HepG2 (cell line): ENCODE measurements at regions not wholly inside any gene's neighbourhood (a gene's known extent, or its start where the extent isn't known, plus 50 kb on each side); places are given as distances from the start of the nearest gene placed in this dataset.
A peak's percentile ranks its signal among the peaks of the same experiment; 100 is the strongest.

Experiments used
- ELF3 ChIP-seq: IDR thresholded peaks from 2 replicates; pipeline ENCODE4 v1.6.1; 2016; ENCODE audit warnings: missing genetic modification reagents, missing compliant biosample characterization
- GTF2F1 ChIP-seq: fragments of 150-350 bp; IDR thresholded peaks from 2 replicates; pipeline ENCODE4 v1.6.1; 2014; ENCODE audit warnings: low read length
- HNF1A ChIP-seq, 2 experiments: sonication (generic) in 1 of 2; formaldehyde crosslinking in 1 of 2; IDR thresholded peaks; 2 replicates each; pipeline versions ENCODE4 v1.4.0 to v1.6.1; 2016 to 2020; ENCODE audit warnings: borderline replicate concordance in 1 of 2, low read depth in 1 of 2, mild to moderate bottlenecking in 1 of 2, missing genetic modification reagents in 1 of 2
- LCORL ChIP-seq, 2 experiments: fragments of 450-650 bp in 1 of 2; sonication (generic) in 1 of 2; formaldehyde crosslinking in 1 of 2; IDR thresholded peaks; 2 replicates each; pipeline versions ENCODE4 v1.5.0 to v1.6.1; 2017 to 2020; ENCODE audit warnings: antibody characterized with exemption in 1 of 2, missing genetic modification reagents in 1 of 2
- SMAD1 ChIP-seq: sonication (generic); formaldehyde crosslinking; IDR thresholded peaks from 2 replicates; pipeline ENCODE4 v1.4.0; 2020; ENCODE audit warnings: missing genetic modification reagents, low read depth, mild to moderate bottlenecking, borderline replicate concordance
- ZFP90 ChIP-seq: sonication (generic); formaldehyde crosslinking; IDR thresholded peaks from 2 replicates; pipeline ENCODE4 v1.8.0; 2022; ENCODE audit warnings: missing genetic modification reagents, mild to moderate bottlenecking, inconsistent platforms, borderline replicate concordance
- ZNF142 ChIP-seq: sonication (generic); formaldehyde crosslinking; IDR thresholded peaks from 2 replicates; pipeline ENCODE4 v1.4.0; 2020; ENCODE audit warnings: missing genetic modification reagents
- TF ChIP-seq, protein P1 (sequence below): sonication (generic); formaldehyde crosslinking; IDR thresholded peaks from 2 replicates; pipeline ENCODE4 v1.5.1; 2020; ENCODE audit warnings: missing genetic modification reagents, mild to moderate bottlenecking, borderline replicate concordance
- TF ChIP-seq, protein P2 (sequence below): fragments of 450-650 bp; IDR thresholded peaks from 2 replicates; pipeline ENCODE4 v1.6.1; 2017; ENCODE audit warnings: mild to moderate bottlenecking

DNA sequence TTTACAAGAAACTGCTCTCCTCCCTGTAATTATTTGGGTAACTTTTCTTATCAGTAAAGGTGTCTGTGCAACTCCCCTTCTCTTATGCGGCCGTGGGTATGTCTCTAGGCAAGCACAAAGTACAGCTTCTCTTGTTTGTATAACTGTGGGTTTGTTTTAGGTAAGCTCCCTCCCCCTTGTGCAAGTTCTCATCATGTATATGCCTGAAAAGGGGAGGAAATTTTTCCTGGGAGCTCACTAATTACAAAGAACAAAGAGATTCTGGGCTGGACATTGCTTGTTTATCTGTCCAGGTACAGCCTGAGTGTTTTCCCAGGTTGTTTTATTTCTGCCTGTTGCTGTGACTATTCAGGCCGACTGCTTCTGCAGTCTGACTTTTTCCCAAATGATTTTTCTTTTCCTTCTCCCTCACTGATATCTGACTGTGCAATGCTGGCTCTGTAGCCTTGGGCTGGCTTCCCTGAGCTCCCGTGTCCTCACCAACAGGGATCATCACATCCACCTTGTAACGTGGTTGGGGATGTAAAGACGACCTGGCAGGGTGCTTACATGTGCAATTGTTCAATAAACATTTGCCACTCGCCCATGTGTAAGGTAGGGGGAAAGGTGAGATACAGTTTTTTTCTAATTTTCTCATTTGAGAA, 916.5 kb downstream of the AACS start (continued):
- TF ChIP-seq, protein P1, sequence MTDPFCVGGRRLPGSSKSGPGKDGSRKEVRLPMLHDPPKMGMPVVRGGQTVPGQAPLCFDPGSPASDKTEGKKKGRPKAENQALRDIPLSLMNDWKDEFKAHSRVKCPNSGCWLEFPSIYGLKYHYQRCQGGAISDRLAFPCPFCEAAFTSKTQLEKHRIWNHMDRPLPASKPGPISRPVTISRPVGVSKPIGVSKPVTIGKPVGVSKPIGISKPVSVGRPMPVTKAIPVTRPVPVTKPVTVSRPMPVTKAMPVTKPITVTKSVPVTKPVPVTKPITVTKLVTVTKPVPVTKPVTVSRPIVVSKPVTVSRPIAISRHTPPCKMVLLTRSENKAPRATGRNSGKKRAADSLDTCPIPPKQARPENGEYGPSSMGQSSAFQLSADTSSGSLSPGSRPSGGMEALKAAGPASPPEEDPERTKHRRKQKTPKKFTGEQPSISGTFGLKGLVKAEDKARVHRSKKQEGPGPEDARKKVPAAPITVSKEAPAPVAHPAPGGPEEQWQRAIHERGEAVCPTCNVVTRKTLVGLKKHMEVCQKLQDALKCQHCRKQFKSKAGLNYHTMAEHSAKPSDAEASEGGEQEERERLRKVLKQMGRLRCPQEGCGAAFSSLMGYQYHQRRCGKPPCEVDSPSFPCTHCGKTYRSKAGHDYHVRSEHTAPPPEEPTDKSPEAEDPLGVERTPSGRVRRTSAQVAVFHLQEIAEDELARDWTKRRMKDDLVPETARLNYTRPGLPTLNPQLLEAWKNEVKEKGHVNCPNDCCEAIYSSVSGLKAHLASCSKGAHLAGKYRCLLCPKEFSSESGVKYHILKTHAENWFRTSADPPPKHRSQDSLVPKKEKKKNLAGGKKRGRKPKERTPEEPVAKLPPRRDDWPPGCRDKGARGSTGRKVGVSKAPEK (CRISPR knock-in tag), result no peak
- no peak for TF ChIP-seq SMAD1 (CRISPR knock-in tag)
- no peak; the same call in 1 of the 2 replicates for TF ChIP-seq ZNF142 (CRISPR knock-in tag)
- no peak for TF ChIP-seq ZFP90
- TF ChIP-seq GTF2F1, result no peak
- TF ChIP-seq, protein P2, sequence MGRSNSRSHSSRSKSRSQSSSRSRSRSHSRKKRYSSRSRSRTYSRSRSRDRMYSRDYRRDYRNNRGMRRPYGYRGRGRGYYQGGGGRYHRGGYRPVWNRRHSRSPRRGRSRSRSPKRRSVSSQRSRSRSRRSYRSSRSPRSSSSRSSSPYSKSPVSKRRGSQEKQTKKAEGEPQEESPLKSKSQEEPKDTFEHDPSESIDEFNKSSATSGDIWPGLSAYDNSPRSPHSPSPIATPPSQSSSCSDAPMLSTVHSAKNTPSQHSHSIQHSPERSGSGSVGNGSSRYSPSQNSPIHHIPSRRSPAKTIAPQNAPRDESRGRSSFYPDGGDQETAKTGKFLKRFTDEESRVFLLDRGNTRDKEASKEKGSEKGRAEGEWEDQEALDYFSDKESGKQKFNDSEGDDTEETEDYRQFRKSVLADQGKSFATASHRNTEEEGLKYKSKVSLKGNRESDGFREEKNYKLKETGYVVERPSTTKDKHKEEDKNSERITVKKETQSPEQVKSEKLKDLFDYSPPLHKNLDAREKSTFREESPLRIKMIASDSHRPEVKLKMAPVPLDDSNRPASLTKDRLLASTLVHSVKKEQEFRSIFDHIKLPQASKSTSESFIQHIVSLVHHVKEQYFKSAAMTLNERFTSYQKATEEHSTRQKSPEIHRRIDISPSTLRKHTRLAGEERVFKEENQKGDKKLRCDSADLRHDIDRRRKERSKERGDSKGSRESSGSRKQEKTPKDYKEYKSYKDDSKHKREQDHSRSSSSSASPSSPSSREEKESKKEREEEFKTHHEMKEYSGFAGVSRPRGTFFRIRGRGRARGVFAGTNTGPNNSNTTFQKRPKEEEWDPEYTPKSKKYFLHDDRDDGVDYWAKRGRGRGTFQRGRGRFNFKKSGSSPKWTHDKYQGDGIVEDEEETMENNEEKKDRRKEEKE, result no peak
- TF ChIP-seq HNF1A (IDR thresholded peaks at IDR 0.05; ENCODE audit: low read depth), result no peak
- no peak for TF ChIP-seq HNF1A (CRISPR knock-in tag; IDR thresholded peaks at IDR 0.05; ENCODE audit: borderline replicate concordance)
- no peak for TF ChIP-seq LCORL (IDR thresholded peaks at IDR 0.05)
- peak; percentile 27; the same call in 1 of the 2 replicates for TF ChIP-seq LCORL (CRISPR knock-in tag; IDR thresholded peaks at IDR 0.05)
- TF ChIP-seq ELF3, result no peak
